ENCODE measurements at regions not wholly inside any gene's neighbourhood (a gene's known extent, or its start where the extent isn't known, plus 50 kb on each side); places are given as distances from the start of the nearest gene placed in this dataset.
"Not testable (repeated sequence)": the region's sequence is repeated elsewhere in the genome, so short reads cannot be mapped to it uniquely, and the experiment has no call there.

GRCh38 chr4:23412701-23413100 is 477.1 kb downstream of the PPARGC1A start:
- Mint-ChIP-seq H3K36me3 (no peaks in the 10 kb centered on the region), H3K27me3 (no peaks in the 10 kb centered on the region), H3K4me3 (no peak overlapping the region), H3K27ac (no peak overlapping the region), H3K4me1 (no peaks in the 10 kb centered on the region), H3K9me3 (peaks cover 0 to 32% (median 17%) of the 10 kb centered on the region in 5 donors)
- H3K27me3 ChIP-seq (ENCODE audit: insufficient read depth, low read length, poor library complexity, severe bottlenecking) = no peaks in the 10 kb centered on the region
- no peaks in the 10 kb centered on the region for H3K4me1 ChIP-seq (ENCODE audit: insufficient read depth, low read length)
- no peak overlapping the region for H3K27ac ChIP-seq (ENCODE audit: low read depth, low read length)
- no peaks in the 10 kb centered on the region for H3K9me3 ChIP-seq (ENCODE audit: low read length)
- ChIA-PET POLR2A (no interaction called here), CTCF (no interaction called here)
- DNase-seq = no peak
- H3K4me3 ChIP-seq (ENCODE audit: low read length) = no peak overlapping the region
- no peaks in the 10 kb centered on the region for H3K36me3 ChIP-seq (ENCODE audit: insufficient read depth, low read length)

GRCh38 chr4:23408913-23409312 is 480.9 kb downstream of the PPARGC1A start:
- POLR2A ChIA-PET; H3K9me3 ChIP-seq (ENCODE audit: low read length); H3K36me3 Mint-ChIP-seq; H3K27ac ChIP-seq (ENCODE audit: low read depth, low read length); H3K4me3 Mint-ChIP-seq; H3K4me3 ChIP-seq (ENCODE audit: low read length); H3K4me1 Mint-ChIP-seq; H3K4me1 ChIP-seq (ENCODE audit: insufficient read depth, low read length); H3K27me3 ChIP-seq (ENCODE audit: insufficient read depth, low read length, poor library complexity, severe bottlenecking); DNase-seq; H3K36me3 ChIP-seq (ENCODE audit: insufficient read depth, low read length); H3K27ac Mint-ChIP-seq; H3K27me3 Mint-ChIP-seq; CTCF ChIA-PET: not testable (repeated sequence)
- peaks cover 9 to 46% (median 19%) of the 10 kb centered on the region in 5 donors for H3K9me3 Mint-ChIP-seq

GRCh38 chr4:23401572-23401971 is 488.3 kb downstream of the PPARGC1A start:
- no peaks in the 10 kb centered on the region for H3K4me1 Mint-ChIP-seq
- no peaks in the 10 kb centered on the region for H3K36me3 Mint-ChIP-seq
- H3K9me3 ChIP-seq (ENCODE audit: low read length) = no peaks in the 10 kb centered on the region
- H3K4me3 Mint-ChIP-seq = no peak overlapping the region
- POLR2A ChIA-PET = no interaction called here
- DNase-seq = no peak
- peaks cover 14 to 39% (median 23%) of the 10 kb centered on the region in 5 donors for H3K9me3 Mint-ChIP-seq
- no peaks in the 10 kb centered on the region for H3K4me1 ChIP-seq (ENCODE audit: insufficient read depth, low read length)
- no peak overlapping the region for H3K4me3 ChIP-seq (ENCODE audit: low read length)
- H3K36me3 ChIP-seq (ENCODE audit: insufficient read depth, low read length) = no peaks in the 10 kb centered on the region
- CTCF ChIA-PET = no interaction called here
- H3K27ac ChIP-seq (ENCODE audit: low read depth, low read length) = no peak overlapping the region
- no peaks in the 10 kb centered on the region for H3K27me3 ChIP-seq (ENCODE audit: insufficient read depth, low read length, poor library complexity, severe bottlenecking)
- H3K27me3 Mint-ChIP-seq = no peaks in the 10 kb centered on the region
- H3K27ac Mint-ChIP-seq = no peak overlapping the region

- H3K4me1 Mint-ChIP-seq = no peaks in the 10 kb centered on the region
- Histone ChIP-seq H3K4me3 (ENCODE audit: low read length) (no peak overlapping the region), H3K9me3 (ENCODE audit: low read length) (no peaks in the 10 kb centered on the region), H3K36me3 (ENCODE audit: insufficient read depth, low read length) (no peaks in the 10 kb centered on the region), H3K4me1 (ENCODE audit: insufficient read depth, low read length) (no peaks in the 10 kb centered on the region), H3K27me3 (ENCODE audit: insufficient read depth, low read length, poor library complexity, severe bottlenecking) (no peaks in the 10 kb centered on the region), H3K27ac (ENCODE audit: low read depth, low read length) (no peak overlapping the region)
- H3K27me3 Mint-ChIP-seq = no peaks in the 10 kb centered on the region
- H3K9me3 Mint-ChIP-seq = peaks cover 5 to 53% (median 18%) of the 10 kb centered on the region in 5 donors
- no peaks in the 10 kb centered on the region for H3K36me3 Mint-ChIP-seq
- ChIA-PET CTCF (interaction anchor here (1.2 kb wide), 1 partner anchor 11 kb away, joined by 4 read pairs; no protein-coding TSS in a partner anchor), POLR2A (no interaction called here)
- H3K4me3 Mint-ChIP-seq = no peak overlapping the region
- H3K27ac Mint-ChIP-seq = no peak overlapping the region
- DNase-seq = no peak
These were observed 496.9 kb downstream of the PPARGC1A start for GRCh38 chr4:23392860-23393458.

- Mint-ChIP-seq H3K4me1 (no peaks in the 10 kb centered on the region), H3K9me3 (peaks cover 10 to 41% (median 14%) of the 10 kb centered on the region in 5 donors), H3K27ac (no peak overlapping the region), H3K4me3 (no peak overlapping the region), H3K27me3 (no peaks in the 10 kb centered on the region), H3K36me3 (no peaks in the 10 kb centered on the region)
- DNase-seq = no peak
- Histone ChIP-seq H3K9me3 (ENCODE audit: low read length) (no peaks in the 10 kb centered on the region), H3K27ac (ENCODE audit: low read depth, low read length) (no peak overlapping the region), H3K36me3 (ENCODE audit: insufficient read depth, low read length) (no peaks in the 10 kb centered on the region), H3K4me3 (ENCODE audit: low read length) (no peak overlapping the region), H3K27me3 (ENCODE audit: insufficient read depth, low read length, poor library complexity, severe bottlenecking) (no peaks in the 10 kb centered on the region), H3K4me1 (ENCODE audit: insufficient read depth, low read length) (no peaks in the 10 kb centered on the region)
- ChIA-PET POLR2A (no interaction called here), CTCF (no interaction called here)
These were observed 499.6 kb downstream of the PPARGC1A start for GRCh38 chr4:23390246-23390645.

- Histone ChIP-seq H3K4me3 (ENCODE audit: low read length) (no peak overlapping the region), H3K4me1 (ENCODE audit: insufficient read depth, low read length) (no peaks in the 10 kb centered on the region), H3K27me3 (ENCODE audit: insufficient read depth, low read length, poor library complexity, severe bottlenecking) (no peaks in the 10 kb centered on the region), H3K9me3 (ENCODE audit: low read length) (no peaks in the 10 kb centered on the region), H3K27ac (ENCODE audit: low read depth, low read length) (no peak overlapping the region), H3K36me3 (ENCODE audit: insufficient read depth, low read length) (no peaks in the 10 kb centered on the region)
- Mint-ChIP-seq H3K27me3 (no peaks in the 10 kb centered on the region), H3K4me3 (no peak overlapping the region), H3K27ac (no peak overlapping the region), H3K36me3 (no peaks in the 10 kb centered on the region), H3K4me1 (no peaks in the 10 kb centered on the region), H3K9me3 (peaks cover 8 to 28% (median 13%) of the 10 kb centered on the region in 5 donors)
- no peak for DNase-seq
- CTCF ChIA-PET = no interaction called here
- POLR2A ChIA-PET = no interaction called here
These were observed 501.0 kb downstream of the PPARGC1A start for GRCh38 chr4:23388699-23389395.

GRCh38 chr4:23388255-23388654 is 501.6 kb downstream of the PPARGC1A start:
- no peak for DNase-seq
- no peaks in the 10 kb centered on the region for H3K4me1 Mint-ChIP-seq
- Histone ChIP-seq H3K4me3 (ENCODE audit: low read length) (no peak overlapping the region), H3K27ac (ENCODE audit: low read depth, low read length) (no peak overlapping the region), H3K9me3 (ENCODE audit: low read length) (no peaks in the 10 kb centered on the region), H3K4me1 (ENCODE audit: insufficient read depth, low read length) (no peaks in the 10 kb centered on the region), H3K27me3 (ENCODE audit: insufficient read depth, low read length, poor library complexity, severe bottlenecking) (no peaks in the 10 kb centered on the region), H3K36me3 (ENCODE audit: insufficient read depth, low read length) (no peaks in the 10 kb centered on the region)
- no peak overlapping the region for H3K27ac Mint-ChIP-seq
- no peaks in the 10 kb centered on the region for H3K36me3 Mint-ChIP-seq
- ChIA-PET CTCF (no interaction called here), POLR2A (no interaction called here)
- H3K9me3 Mint-ChIP-seq = peaks cover 8 to 33% (median 10%) of the 10 kb centered on the region in 5 donors
- no peaks in the 10 kb centered on the region for H3K27me3 Mint-ChIP-seq
- no peak overlapping the region for H3K4me3 Mint-ChIP-seq

GRCh38 chr4:23384741-23385140 is 505.1 kb downstream of the PPARGC1A start:
- no peak overlapping the region for H3K27ac ChIP-seq (ENCODE audit: low read depth, low read length)
- CTCF ChIA-PET = no interaction called here
- Mint-ChIP-seq H3K36me3 (no peaks in the 10 kb centered on the region), H3K9me3 (peaks cover 2 to 18% (median 7%) of the 10 kb centered on the region in 5 donors), H3K27me3 (no peaks in the 10 kb centered on the region), H3K27ac (no peak overlapping the region), H3K4me1 (no peaks in the 10 kb centered on the region), H3K4me3 (no peak overlapping the region)
- POLR2A ChIA-PET = no interaction called here
- H3K4me3 ChIP-seq (ENCODE audit: low read length) = no peak overlapping the region
- H3K9me3 ChIP-seq (ENCODE audit: low read length) = no peaks in the 10 kb centered on the region
- H3K36me3 ChIP-seq (ENCODE audit: insufficient read depth, low read length) = no peaks in the 10 kb centered on the region
- H3K4me1 ChIP-seq (ENCODE audit: insufficient read depth, low read length) = no peaks in the 10 kb centered on the region
- no peak for DNase-seq
- no peaks in the 10 kb centered on the region for H3K27me3 ChIP-seq (ENCODE audit: insufficient read depth, low read length, poor library complexity, severe bottlenecking)
